GM20000 (cell line): ENCODE measurements at regions not wholly inside any gene's neighbourhood (a gene's known extent, or its start where the extent isn't known, plus 50 kb on each side); places are given as distances from the start of the nearest gene placed in this dataset.
"Not testable (repeated sequence)": the region's sequence is repeated elsewhere in the genome, so short reads cannot be mapped to it uniquely, and the experiment has no call there.

Experiments used
- DNase-seq: peaks from one replicate; pipeline ENCODE4 v3.0.0; 2012; ENCODE audit warnings: low spot score
- CTCF ChIP-seq: IDR thresholded peaks from 2 replicates; pipeline ENCODE4 v1.5.1; 2012; ENCODE audit warnings: mild to moderate bottlenecking, control low read depth; ENCODE audit errors: extremely low read depth, missing control alignments

GRCh38 chr1:53393325-53393792 is 65.5 kb upstream of the LRP8 start:
- peak; percentile 86 for TF ChIP-seq CTCF

GRCh38 chr1:53394306-53394705 is 64.9 kb upstream of the DMRTB1 start:
- no peak for TF ChIP-seq CTCF
- no peak for DNase-seq

More at GRCh38 chr1:53393325-53393792, 65.5 kb upstream of the LRP8 start:
- DNase-seq = peak; percentile 76

- DNase-seq = no peak
These were observed 63.5 kb upstream of the DMRTB1 start for GRCh38 chr1:53395671-53396215.

GRCh38 chr1:53396573-53397268 is 62.5 kb upstream of the DMRTB1 start:
- TF ChIP-seq CTCF = no peak
- DNase-seq = no peak

More at GRCh38 chr1:53395671-53396215, 63.5 kb upstream of the DMRTB1 start:
- no peak for TF ChIP-seq CTCF

- DNase-seq = no peak
- TF ChIP-seq CTCF = no peak
These were observed 61.1 kb upstream of the DMRTB1 start for GRCh38 chr1:53398091-53398490.

- TF ChIP-seq CTCF = no peak
- DNase-seq = no peak
These were observed 60.4 kb upstream of the DMRTB1 start for GRCh38 chr1:53398576-53399365.

GRCh38 chr1:53399370-53400133 is 59.6 kb upstream of the DMRTB1 start:
- not testable (repeated sequence) for DNase-seq
